K562 (cell line): ENCODE measurements at regions not wholly inside any gene's neighbourhood (a gene's known extent, or its start where the extent isn't known, plus 50 kb on each side); places are given as distances from the start of the nearest gene placed in this dataset.

Source experiments
- ATAC-seq: fragments of 200-7000 bp; cut with Tn5 transposase; 3 replicates; pipeline ENCODE4 v1.9.1; 2020; ENCODE audit warnings: moderate library complexity
- BruUV-seq: library from RNA; stranded (reverse); fragments of 400-500 nt; replicated peaks from 2 replicates; lab custom pipeline; 2021; lab: Mats Ljungman, UMichigan
- CTCF ChIA-PET: fragments of 300-600 bp; formaldehyde crosslinking; extraction: SDS; loops from one replicate; lab custom pipeline; 2021; ENCODE audit warnings: low intra/inter-chr PET ratio; lab: Yijun Ruan, JAX
- POLR2A ChIA-PET: fragments of 300-600, 350-650 bp; sonication (Branson Sonifier 250); formaldehyde crosslinking; extraction: SDS; loops from one replicate; lab custom pipeline; 2021; ENCODE audit warnings: antibody characterized with exemption, inconsistent platforms; lab: Yijun Ruan, JAX
- DNase-seq, 4 experiments: peaks; one replicate each; pipeline versions ENCODE4 v3.0.0 to v3.0.0-alpha.2; 2011 to 2018; ENCODE audit warnings: low spot score in 3 of 4, mixed read lengths in 3 of 4; ENCODE audit errors: extremely low read depth in 1 of 4
- FAIRE-seq: peaks from 2 replicates; lab custom pipeline; 2011; peaks lifted over from hg19 to GRCh38; lab: Jason Lieb, UNC
- H2AFZ ChIP-seq: 2 replicates; pipeline ENCODE4 v1.6.0; 2011; ENCODE audit warnings: low read depth, low read length, control low read depth, inconsistent platforms
- H3K27ac ChIP-seq: fragments of 200-600 bp; 3 replicates; pipeline ENCODE4 v1.8.0; 2011; ENCODE audit warnings: low read depth, mild to moderate bottlenecking, control low read depth, inconsistent platforms, low read length, moderate library complexity, mixed read lengths; ENCODE audit errors: extremely low read depth
- H3K27me3 ChIP-seq, 2 experiments: fragments of 300-600 bp in 1 of 2; 2 replicates in 1 of 2; 3 replicates in 1 of 2; pipeline versions ENCODE4 v1.6.0 to v1.8.0; 2011; ENCODE audit warnings: inconsistent platforms in 2 of 2, low read length in 2 of 2, mild to moderate bottlenecking in 1 of 2, mixed read lengths in 1 of 2, moderate library complexity in 1 of 2; ENCODE audit not compliant: control insufficient read depth in 2 of 2, insufficient read depth in 2 of 2
- H3K36me3 ChIP-seq: fragments of 300-600 bp; 3 replicates; pipeline ENCODE4 v1.8.0; 2011; ENCODE audit warnings: mild to moderate bottlenecking, low read length, inconsistent platforms; ENCODE audit not compliant: control insufficient read depth, insufficient read depth
- H3K4me1 ChIP-seq, 2 experiments: fragments of 200-600 bp in 1 of 2; replicated peaks in 1 of 2; 2 replicates in 1 of 2; 3 replicates in 1 of 2; pipeline versions ENCODE4 v1.5.1 to v1.8.0; 2011; ENCODE audit warnings: inconsistent platforms in 2 of 2, low read length in 2 of 2, mild to moderate bottlenecking in 1 of 2, mixed read lengths in 1 of 2, moderate library complexity in 1 of 2; ENCODE audit not compliant: control insufficient read depth in 2 of 2, insufficient read depth in 2 of 2
- H3K4me2 ChIP-seq: 2 replicates; pipeline ENCODE4 v1.6.1; 2011; ENCODE audit warnings: low read length, control low read depth, inconsistent platforms, mixed read lengths; ENCODE audit not compliant: insufficient read depth
- H3K4me3 ChIP-seq: fragments of 200-600 bp; sonication (generic), shearing (Covaris generic); 2 replicates; pipeline ENCODE4 v1.5.1; 2016; ENCODE audit warnings: control low read depth, inconsistent platforms
- H3K79me2 ChIP-seq: fragments of 200-600 bp; 3 replicates; pipeline ENCODE4 v1.8.0; 2011; ENCODE audit warnings: low read length, inconsistent platforms; ENCODE audit not compliant: control insufficient read depth, insufficient read depth
- H3K9ac ChIP-seq, 2 experiments: 2 replicates each; pipeline versions ENCODE4 v1.6.0 to v1.6.1; 2011; ENCODE audit warnings: low read depth in 2 of 2, low read length in 2 of 2, control low read depth in 1 of 2, inconsistent platforms in 1 of 2, mild to moderate bottlenecking in 1 of 2, mixed read lengths in 1 of 2; ENCODE audit not compliant: insufficient read depth in 1 of 2
- H3K9me1 ChIP-seq: one replicate; pipeline ENCODE4 v1.6.0; 2011; ENCODE audit warnings: inconsistent platforms, mild to moderate bottlenecking, low read length, moderate library complexity; ENCODE audit not compliant: control insufficient read depth, insufficient read depth
- H3K9me3 ChIP-seq: replicated peaks from 2 replicates; pipeline ENCODE4 v1.5.1; 2011; ENCODE audit warnings: low read depth, low read length, inconsistent platforms; ENCODE audit not compliant: control insufficient read depth, insufficient read depth
- H4K20me1 ChIP-seq: replicated peaks from 2 replicates; pipeline ENCODE4 v1.6.1; 2011; ENCODE audit warnings: low read length, inconsistent platforms, mixed read lengths; ENCODE audit not compliant: control insufficient read depth, insufficient read depth
- CHCHD3 ChIP-seq: fragments of 250-450 bp; sonication (Bioruptor Pico); IDR thresholded peaks from 2 replicates; pipeline ENCODE4 v2.1.2; 2022; ENCODE audit warnings: mild to moderate bottlenecking
- NFATC3 ChIP-seq: fragments of 450-650 bp; IDR thresholded peaks from 2 replicates; pipeline ENCODE4 v1.6.1; 2017; ENCODE audit warnings: mild to moderate bottlenecking
- STAG1 ChIP-seq: sonication (generic); formaldehyde crosslinking; IDR thresholded peaks from 2 replicates; pipeline ENCODE4 v1.5.0; 2020; ENCODE audit warnings: missing genetic modification reagents, borderline replicate concordance
- ZBTB1 ChIP-seq: sonication (generic); formaldehyde crosslinking; IDR thresholded peaks from 2 replicates; pipeline ENCODE4 v1.8.1; 2023; ENCODE audit warnings: missing genetic modification reagents, low read depth, mild to moderate bottlenecking, borderline replicate concordance
- ZEB2 ChIP-seq: fragments of 450-650 bp; IDR thresholded peaks from 2 replicates; pipeline ENCODE4 v1.6.1; 2016
- ZFP36 ChIP-seq: fragments of 150-350 bp; IDR thresholded peaks from 2 replicates; pipeline ENCODE4 v1.6.1; 2018; ENCODE audit warnings: low read length, low read depth; ENCODE audit not compliant: partially characterized antibody
- ZKSCAN3 ChIP-seq: fragments of 250-450 bp; sonication (Bioruptor Pico); IDR thresholded peaks from 2 replicates; pipeline ENCODE4 v1.4.0; 2020
- ZNF354B ChIP-seq: fragments of 250-450 bp; sonication (Bioruptor Pico); IDR thresholded peaks from 2 replicates; pipeline ENCODE4 v1.4.0; 2020
- ZNF384 ChIP-seq: IDR thresholded peaks from 2 replicates; pipeline ENCODE4 v1.6.1; 2012; ENCODE audit warnings: low read depth, low read length, improper control_type of control experiment
- ZNF707 ChIP-seq: fragments of 250-450 bp; sonication (Bioruptor Pico); conservative IDR thresholded peaks from 2 replicates; pipeline ENCODE4 v1.8.0; 2022; ENCODE audit warnings: inconsistent platforms, mild to moderate bottlenecking, moderate library complexity
- WGBS: fragments of 100-300 bp; shearing (Covaris generic); methylation state at CpG from one replicate; pipeline ENCODE4 v1.1.6; 2016; ENCODE audit warnings: low coverage, mixed read lengths; ENCODE audit not compliant: insufficient coverage; ENCODE audit errors: missing lambda C conversion rate; 5-methylcytosine and 5-hydroxymethylcytosine counted together
- in situ Hi-C: fragments of 300-500 bp; cut with MboI; formaldehyde crosslinking; loops from 4 replicates; pipeline ENCODE4 v1.15.0; 2018; ENCODE audit warnings: inconsistent platforms, mixed read lengths
- intact Hi-C: fragments of 100-400 bp; cut with micrococcal nuclease; formaldehyde crosslinking; loops from 2 replicates; pipeline ENCODE4 v1.14.2; 2022
- TF ChIP-seq, protein P1 (sequence below), 2 experiments: fragments of 450-650 bp in 1 of 2; sonication (generic) in 1 of 2; formaldehyde crosslinking; conservative IDR thresholded peaks; 2 replicates each; pipeline versions ENCODE4 v1.4.0 to v1.8.1; 2020 to 2022; ENCODE audit warnings: mild to moderate bottlenecking in 1 of 2, missing genetic modification reagents in 1 of 2
- TF ChIP-seq, protein P2 (sequence below): fragments of 450-650 bp; formaldehyde crosslinking; IDR thresholded peaks from 2 replicates; pipeline ENCODE4 v1.4.0; 2022; ENCODE audit warnings: missing genetic modification characterization

DNA sequence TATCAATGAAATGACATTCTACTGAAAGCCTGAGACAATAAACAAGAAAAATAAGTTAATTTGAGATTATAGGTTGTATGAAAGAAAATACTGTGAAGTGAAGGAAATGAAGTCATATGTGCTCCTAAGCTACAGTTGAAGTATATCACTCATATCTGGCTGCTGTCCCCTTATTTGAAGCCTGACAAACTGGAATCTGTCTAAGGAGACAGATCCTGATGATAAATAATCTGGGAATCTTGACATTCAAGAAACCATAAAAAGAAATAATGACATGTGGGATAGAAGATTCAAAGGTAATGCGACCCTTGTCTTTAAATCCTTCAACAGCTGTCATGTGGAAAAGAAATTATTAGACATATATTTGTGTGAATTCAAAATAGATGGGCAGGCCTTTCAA is 424.5 kb upstream of the LMCD1 start:
- intact Hi-C loops (no loop called here), in situ Hi-C loops (no loop called here)
- DNase-seq (no peak), FAIRE-seq (no peak), ATAC-seq (no peak)
- H3K79me2 ChIP-seq, result no peaks in the 10 kb centered on the region
- H3K9me3 ChIP-seq, result peaks cover 5% of the 10 kb centered on the region; the same call in 1 of the 2 replicates
- TF ChIP-seq, protein P1, sequence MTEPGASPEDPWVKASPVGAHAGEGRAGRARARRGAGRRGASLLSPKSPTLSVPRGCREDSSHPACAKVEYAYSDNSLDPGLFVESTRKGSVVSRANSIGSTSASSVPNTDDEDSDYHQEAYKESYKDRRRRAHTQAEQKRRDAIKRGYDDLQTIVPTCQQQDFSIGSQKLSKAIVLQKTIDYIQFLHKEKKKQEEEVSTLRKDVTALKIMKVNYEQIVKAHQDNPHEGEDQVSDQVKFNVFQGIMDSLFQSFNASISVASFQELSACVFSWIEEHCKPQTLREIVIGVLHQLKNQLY (CRISPR knock-in tag; conservative IDR thresholded peaks at IDR 0.05), result no peak
- TF ChIP-seq ZBTB1 (no peak), ZNF384 (no peak), ZEB2 (no peak), ZKSCAN3 (CRISPR knock-in tag) (no peak), CHCHD3 (CRISPR knock-in tag) (no peak), ZFP36 (no peak), STAG1 (CRISPR knock-in tag) (no peak), ZNF354B (CRISPR knock-in tag) (no peak), ZNF707 (CRISPR knock-in tag) (no peak), NFATC3 (no peak)
- TF ChIP-seq, protein P2, sequence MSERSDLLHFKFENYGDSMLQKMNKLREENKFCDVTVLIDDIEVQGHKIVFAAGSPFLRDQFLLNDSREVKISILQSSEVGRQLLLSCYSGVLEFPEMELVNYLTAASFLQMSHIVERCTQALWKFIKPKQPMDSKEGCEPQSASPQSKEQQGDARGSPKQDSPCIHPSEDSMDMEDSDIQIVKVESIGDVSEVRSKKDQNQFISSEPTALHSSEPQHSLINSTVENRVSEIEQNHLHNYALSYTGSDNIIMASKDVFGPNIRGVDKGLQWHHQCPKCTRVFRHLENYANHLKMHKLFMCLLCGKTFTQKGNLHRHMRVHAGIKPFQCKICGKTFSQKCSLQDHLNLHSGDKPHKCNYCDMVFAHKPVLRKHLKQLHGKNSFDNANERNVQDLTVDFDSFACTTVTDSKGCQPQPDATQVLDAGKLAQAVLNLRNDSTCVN (CRISPR knock-in tag), result no peak
- ChIA-PET CTCF (no interaction called here), POLR2A (no interaction called here)
- no peak overlapping the region for H3K4me3 ChIP-seq
- no peaks in the 10 kb centered on the region for H3K36me3 ChIP-seq
- no peaks in the 10 kb centered on the region for H4K20me1 ChIP-seq
- no peak overlapping the region for H3K4me2 ChIP-seq
- H2AFZ ChIP-seq, result no peak overlapping the region
- no peaks in the 10 kb centered on the region for H3K27me3 ChIP-seq
- no peak overlapping the region for H3K27ac ChIP-seq
- H3K9me1 ChIP-seq, result no peaks in the 10 kb centered on the region
- no peaks in the 10 kb centered on the region for H3K4me1 ChIP-seq
- H3K9ac ChIP-seq, result no peak overlapping the region
- WGBS, result 0% methylated on average over 1 of the region's 1 CpG
- no TSS peak for BruUV-seq
